ENCODE measurements at regions not wholly inside any gene's neighbourhood (a gene's known extent, or its start where the extent isn't known, plus 50 kb on each side); places are given as distances from the start of the nearest gene placed in this dataset.

GRCh38 chr15:53115563-53115962 lies 325.4 kb upstream of the ONECUT1 start:
- H3K36me3 Mint-ChIP-seq (ENCODE audit: low read depth) = no peaks in the 10 kb centered on the region
- H3K4me1 Mint-ChIP-seq (ENCODE audit: low read depth) = no peaks in the 10 kb centered on the region

DNA sequence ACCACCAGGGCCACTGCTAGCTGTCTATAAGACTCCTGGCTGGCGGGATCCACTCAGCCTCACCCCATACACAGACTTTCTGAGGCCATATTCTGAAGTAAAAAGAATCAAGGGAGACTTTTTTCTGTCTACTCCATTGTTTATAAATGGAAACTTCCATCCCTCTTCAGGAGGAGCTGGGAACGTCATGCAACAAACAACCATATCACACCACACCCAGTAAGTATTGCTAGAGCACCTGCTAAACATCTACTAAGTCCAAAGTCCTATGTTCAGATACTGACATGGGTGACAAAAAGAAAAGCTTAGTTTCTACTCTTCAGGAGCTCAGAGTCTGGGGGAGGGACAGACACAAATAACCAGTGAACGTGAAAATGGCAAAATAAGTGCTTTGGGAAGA lies 324.8 kb upstream of the ONECUT1 start:
- Mint-ChIP-seq H3K27ac (ENCODE audit: unreplicated experiment) (no peak overlapping the region), H3K9me3 (ENCODE audit: low read depth) (no peaks in the 10 kb centered on the region), H3K36me3 (ENCODE audit: low read depth) (no peaks in the 10 kb centered on the region), H3K27me3 (ENCODE audit: low read depth) (peaks cover 3% of the 10 kb centered on the region), H3K4me3 (ENCODE audit: unreplicated experiment) (no peak overlapping the region), H3K4me1 (ENCODE audit: low read depth) (no peaks in the 10 kb centered on the region)
- TF ChIP-seq CTCF (IDR thresholded peaks at IDR 0.05) = no peak
- no peak for DNase-seq (ENCODE audit: low spot score)

More at GRCh38 chr15:53115563-53115962, 325.4 kb upstream of the ONECUT1 start:
- DNase-seq (ENCODE audit: low spot score) = no peak
- peaks cover 2% of the 10 kb centered on the region for H3K27me3 Mint-ChIP-seq (ENCODE audit: low read depth)
- no peak overlapping the region for H3K4me3 Mint-ChIP-seq (ENCODE audit: unreplicated experiment)
- TF ChIP-seq CTCF (IDR thresholded peaks at IDR 0.05) = no peak
- no peak overlapping the region for H3K27ac Mint-ChIP-seq (ENCODE audit: unreplicated experiment)
- no peaks in the 10 kb centered on the region for H3K9me3 Mint-ChIP-seq (ENCODE audit: low read depth)

DNA sequence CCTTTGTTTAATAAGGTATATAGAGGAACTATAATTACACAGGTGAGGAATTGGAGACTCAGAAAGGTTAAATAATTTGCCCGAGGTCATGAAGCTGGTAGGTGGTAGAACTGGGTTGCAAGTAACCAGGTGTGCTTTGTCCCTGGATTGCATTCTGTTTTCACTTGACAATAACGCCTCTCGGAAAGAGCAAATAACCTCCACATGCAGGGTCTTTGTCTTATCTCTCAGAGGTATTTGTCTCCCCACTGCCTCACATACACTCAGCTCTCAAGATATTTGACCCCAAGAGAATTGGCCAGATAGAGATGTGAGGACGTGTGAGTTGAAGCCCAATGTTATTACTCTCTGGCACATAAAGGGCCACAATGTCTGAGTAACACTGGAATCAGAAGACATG lies 320.9 kb upstream of the ONECUT1 start:
- Mint-ChIP-seq H3K27me3 (ENCODE audit: low read depth) (peaks cover 3% of the 10 kb centered on the region), H3K27ac (ENCODE audit: unreplicated experiment) (no peak overlapping the region)
- no peak for TF ChIP-seq CTCF (IDR thresholded peaks at IDR 0.05)

GRCh38 chr15:53108319-53108718 lies 318.2 kb upstream of the ONECUT1 start:
- TF ChIP-seq CTCF (IDR thresholded peaks at IDR 0.05) = no peak
- Mint-ChIP-seq H3K27ac (ENCODE audit: unreplicated experiment) (no peak overlapping the region), H3K27me3 (ENCODE audit: low read depth) (peaks cover 3% of the 10 kb centered on the region), H3K36me3 (ENCODE audit: low read depth) (no peaks in the 10 kb centered on the region), H3K4me1 (ENCODE audit: low read depth) (no peaks in the 10 kb centered on the region), H3K9me3 (ENCODE audit: low read depth) (no peaks in the 10 kb centered on the region), H3K4me3 (ENCODE audit: unreplicated experiment) (no peak overlapping the region)
- DNase-seq (ENCODE audit: low spot score) = no peak

More for the DNA sequence above, 320.9 kb upstream of the ONECUT1 start:
- no peak overlapping the region for H3K4me3 Mint-ChIP-seq (ENCODE audit: unreplicated experiment)
- H3K4me1 Mint-ChIP-seq (ENCODE audit: low read depth) = no peaks in the 10 kb centered on the region
- H3K9me3 Mint-ChIP-seq (ENCODE audit: low read depth) = no peaks in the 10 kb centered on the region
- no peaks in the 10 kb centered on the region for H3K36me3 Mint-ChIP-seq (ENCODE audit: low read depth)
- DNase-seq (ENCODE audit: low spot score) = no peak

- no peak for DNase-seq (ENCODE audit: low spot score)
- Mint-ChIP-seq H3K9me3 (ENCODE audit: low read depth) (no peaks in the 10 kb centered on the region), H3K27me3 (ENCODE audit: low read depth) (peaks cover 3% of the 10 kb centered on the region), H3K4me3 (ENCODE audit: unreplicated experiment) (no peak overlapping the region), H3K27ac (ENCODE audit: unreplicated experiment) (no peak overlapping the region), H3K36me3 (ENCODE audit: low read depth) (no peaks in the 10 kb centered on the region), H3K4me1 (ENCODE audit: low read depth) (no peaks in the 10 kb centered on the region)
- no peak for TF ChIP-seq CTCF (IDR thresholded peaks at IDR 0.05)
Measured at GRCh38 chr15:53107855-53108254, 317.7 kb upstream of the ONECUT1 start.
